ACC112 (cell line): ENCODE measurements at regions not wholly inside any gene's neighbourhood (a gene's known extent, or its start where the extent isn't known, plus 50 kb on each side); places are given as distances from the start of the nearest gene placed in this dataset.
"Not testable (repeated sequence)": the region's sequence is repeated elsewhere in the genome, so short reads cannot be mapped to it uniquely, and the experiment has no call there.

Experiments
- H2AFZ ChIP-seq: fragments of 200-600 bp; sonication (generic); one replicate; pipeline ENCODE4 v1.6.0; 2017; ENCODE audit warnings: antibody characterized with exemption, low read length; ENCODE audit not compliant: unreplicated experiment
- H3K27ac ChIP-seq: fragments of 200-600 bp; sonication (generic); 2 replicates; pipeline ENCODE4 v1.5.1; 2014; ENCODE audit warnings: low read depth, mild to moderate bottlenecking, antibody characterized with exemption, low read length, moderate library complexity
- H3K27me3 ChIP-seq: fragments of 200-600 bp; sonication (generic); 2 replicates; pipeline ENCODE4 v1.6.1; 2014; ENCODE audit warnings: mild to moderate bottlenecking, antibody characterized with exemption, low read length, moderate library complexity, mixed read lengths; ENCODE audit not compliant: insufficient read depth
- H3K36me3 ChIP-seq: fragments of 200-600 bp; sonication (generic); 2 replicates; pipeline ENCODE4 v1.6.1; 2016; ENCODE audit warnings: mild to moderate bottlenecking, antibody characterized with exemption, low read length, moderate library complexity, mixed read lengths; ENCODE audit not compliant: insufficient read depth
- H3K4me1 ChIP-seq: fragments of 200-600 bp; sonication (generic); one replicate; pipeline ENCODE4 v1.6.1; 2016; ENCODE audit warnings: low read length, mixed read lengths; ENCODE audit not compliant: insufficient read depth, unreplicated experiment, control insufficient read depth
- H3K4me3 ChIP-seq: fragments of 200-600 bp; sonication (generic); 2 replicates; pipeline ENCODE4 v1.5.1; 2014; ENCODE audit warnings: mild to moderate bottlenecking, low read depth, low read length
- H3K79me2 ChIP-seq: fragments of 200-600 bp; sonication (generic); one replicate; pipeline ENCODE4 v1.6.0; 2016; ENCODE audit warnings: low read length; ENCODE audit not compliant: control insufficient read depth, unreplicated experiment, insufficient read depth

GRCh38 chr4:118558188-118558587 is 127.0 kb upstream of the METTL14 start:
- not testable (repeated sequence) for H3K4me1 ChIP-seq, H3K36me3 ChIP-seq, H3K27ac ChIP-seq, H2AFZ ChIP-seq, H3K27me3 ChIP-seq, H3K4me3 ChIP-seq, H3K79me2 ChIP-seq

- H3K4me3 ChIP-seq, H3K36me3 ChIP-seq, H2AFZ ChIP-seq, H3K79me2 ChIP-seq, H3K27me3 ChIP-seq, H3K27ac ChIP-seq: not testable (repeated sequence)
- H3K4me1 ChIP-seq = peaks cover 14% of the 10 kb centered on the region
Observed at GRCh38 chr4:118561559-118561958, 123.6 kb upstream of the METTL14 start.

GRCh38 chr4:118566003-118566513 is 119.1 kb upstream of the METTL14 start:
- H3K4me1 ChIP-seq, H3K79me2 ChIP-seq, H3K36me3 ChIP-seq, H2AFZ ChIP-seq, H3K27me3 ChIP-seq: not testable (repeated sequence)
- Histone ChIP-seq H3K4me3 (0 out of 2 replicates have a peak overlapping the region, but pooled peaks have one; percentile 40), H3K27ac (peak overlapping the region; percentile 34; the same call in 1 of the 2 replicates)

GRCh38 chr4:118572991-118573390 is 112.2 kb upstream of the METTL14 start:
- H3K27ac ChIP-seq, H3K27me3 ChIP-seq: not testable (repeated sequence)

GRCh38 chr4:118574251-118574913 is 110.8 kb upstream of the METTL14 start:
- not testable (repeated sequence) for H3K27me3 ChIP-seq, H3K4me1 ChIP-seq, H2AFZ ChIP-seq, H3K4me3 ChIP-seq, H3K36me3 ChIP-seq, H3K79me2 ChIP-seq, H3K27ac ChIP-seq

More at GRCh38 chr4:118572991-118573390, 112.2 kb upstream of the METTL14 start:
- H3K36me3 ChIP-seq, H3K4me3 ChIP-seq, H2AFZ ChIP-seq, H3K79me2 ChIP-seq, H3K4me1 ChIP-seq: not testable (repeated sequence)

GRCh38 chr4:118575057-118575456 is 110.1 kb upstream of the METTL14 start:
- not testable (repeated sequence) for H3K4me3 ChIP-seq, H3K79me2 ChIP-seq, H3K27me3 ChIP-seq, H3K4me1 ChIP-seq, H3K36me3 ChIP-seq, H2AFZ ChIP-seq
- H3K27ac ChIP-seq = 0 out of 2 replicates have a peak overlapping the region, but pooled peaks have one; percentile 37

- not testable (repeated sequence) for H3K4me1 ChIP-seq, H2AFZ ChIP-seq, H3K27me3 ChIP-seq, H3K4me3 ChIP-seq, H3K27ac ChIP-seq, H3K36me3 ChIP-seq, H3K79me2 ChIP-seq
Observed at GRCh38 chr4:118575726-118576125, 109.5 kb upstream of the METTL14 start.

- H3K4me3 ChIP-seq, H3K4me1 ChIP-seq, H3K27me3 ChIP-seq, H2AFZ ChIP-seq, H3K36me3 ChIP-seq, H3K27ac ChIP-seq, H3K79me2 ChIP-seq: not testable (repeated sequence)
Observed at GRCh38 chr4:118576709-118577219, 108.4 kb upstream of the METTL14 start.

GRCh38 chr4:118585015-118585414 is 100.2 kb upstream of the METTL14 start:
- Histone ChIP-seq H3K36me3 (no peaks in the 10 kb centered on the region), H2AFZ (no peak overlapping the region), H3K4me1 (peaks cover 6% of the 10 kb centered on the region), H3K4me3 (no peak overlapping the region), H3K27ac (no peak overlapping the region), H3K79me2 (no peaks in the 10 kb centered on the region), H3K27me3 (peaks cover 33% of the 10 kb centered on the region)

GRCh38 chr4:118586357-118586790 is 98.8 kb upstream of the METTL14 start:
- no peak overlapping the region for H2AFZ ChIP-seq

GRCh38 chr4:118587116-118587831 is 97.9 kb upstream of the METTL14 start:
- Histone ChIP-seq H3K27ac (no peak overlapping the region), H3K27me3 (peaks cover 33% of the 10 kb centered on the region), H3K4me3 (no peak overlapping the region), H3K79me2 (no peaks in the 10 kb centered on the region), H3K4me1 (peaks cover 9% of the 10 kb centered on the region), H2AFZ (no peak overlapping the region), H3K36me3 (no peaks in the 10 kb centered on the region)

More at GRCh38 chr4:118586357-118586790, 98.8 kb upstream of the METTL14 start:
- no peaks in the 10 kb centered on the region for H3K36me3 ChIP-seq
- H3K4me1 ChIP-seq = peaks cover 9% of the 10 kb centered on the region
- peak overlapping the region; percentile 47 for H3K4me3 ChIP-seq
- no peaks in the 10 kb centered on the region for H3K79me2 ChIP-seq
- peaks cover 33% of the 10 kb centered on the region for H3K27me3 ChIP-seq
- H3K27ac ChIP-seq = no peak overlapping the region
